ENCODE measurements at regions not wholly inside any gene's neighbourhood (a gene's known extent, or its start where the extent isn't known, plus 50 kb on each side); places are given as distances from the start of the nearest gene placed in this dataset.

GRCh38 chr1:81409262-81409661, 391.5 kb upstream of the ADGRL2 start:
- no peak for TF ChIP-seq YY1 (IDR thresholded peaks at IDR 0.05; ENCODE audit: insufficient read depth, insufficient read length)
- TF ChIP-seq ZNF274 (IDR thresholded peaks at IDR 0.05; ENCODE audit: low read depth, low read length): no peak
- no peak for TF ChIP-seq SUZ12 (IDR thresholded peaks at IDR 0.05; ENCODE audit: extremely low read depth, insufficient read depth, insufficient read length)
